Epithelial cell of esophagus (primary cell): ENCODE measurements at regions not wholly inside any gene's neighbourhood (a gene's known extent, or its start where the extent isn't known, plus 50 kb on each side); places are given as distances from the start of the nearest gene placed in this dataset.
"Not testable (repeated sequence)": the region's sequence is repeated elsewhere in the genome, so short reads cannot be mapped to it uniquely, and the experiment has no call there.

ENCODE experiments used
- DNase-seq: peaks from one replicate; pipeline ENCODE4 v3.0.0; 2010; ENCODE audit warnings: low read depth
- H3K4me3 ChIP-seq: 2 replicates; pipeline ENCODE4 v1.5.1; 2011; ENCODE audit warnings: mild to moderate bottlenecking, low read length, control low read depth
- CTCF ChIP-seq: IDR thresholded peaks from 2 replicates; pipeline ENCODE4 v1.5.1; 2011; ENCODE audit warnings: low read depth, mild to moderate bottlenecking, low read length, control low read depth, inconsistent platforms; ENCODE audit not compliant: insufficient read depth; ENCODE audit errors: missing control alignments

DNA sequence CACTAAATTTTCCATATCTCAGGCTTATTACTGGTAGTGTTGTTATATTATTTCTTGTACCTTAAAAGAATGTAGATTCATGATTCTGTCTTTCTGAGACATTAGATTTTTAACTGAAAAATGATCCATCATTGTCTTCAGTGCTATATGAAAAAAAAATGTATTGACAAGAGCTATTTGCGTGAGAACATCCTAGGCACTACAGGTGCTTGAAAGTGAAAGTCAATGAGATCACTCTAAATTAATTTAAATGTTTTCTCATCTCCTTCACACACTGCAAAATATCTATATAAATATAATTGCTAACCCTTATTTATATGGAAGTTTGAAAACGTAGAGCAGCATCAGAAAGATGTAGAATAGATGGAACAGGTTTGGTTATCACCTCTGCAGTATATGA lies 684.6 kb downstream of the TRIB2 start:
- TF ChIP-seq CTCF = no peak
- H3K4me3 ChIP-seq = no peak overlapping the region
- DNase-seq = no peak

DNA sequence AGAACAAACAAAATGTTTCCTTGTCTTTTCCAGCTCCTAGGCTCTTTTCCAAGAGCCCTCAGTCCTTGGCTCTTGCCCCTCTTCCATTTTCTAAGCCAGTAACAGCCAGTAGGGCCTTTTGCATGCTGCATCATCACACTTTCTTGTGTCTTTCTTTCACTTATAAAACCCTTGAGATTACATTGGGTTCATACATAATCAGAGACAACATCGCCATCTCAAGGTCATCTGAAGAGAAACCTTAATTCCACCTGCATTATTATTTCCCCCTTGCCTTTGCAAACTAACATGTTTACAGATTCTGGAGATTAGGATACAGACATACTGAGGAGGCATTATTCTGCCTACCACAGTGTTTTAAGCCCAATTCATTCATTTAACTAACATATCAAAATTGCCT lies 697.3 kb downstream of the TRIB2 start:
- DNase-seq = peak; percentile 15
- TF ChIP-seq CTCF = no peak
- no peak overlapping the region for H3K4me3 ChIP-seq

- peak; percentile 4 for TF ChIP-seq CTCF
- DNase-seq = no peak
- no peak overlapping the region for H3K4me3 ChIP-seq
Observed at GRCh38 chr2:13414897-13415296, 698.2 kb downstream of the TRIB2 start.

GRCh38 chr2:13433954-13434353 lies 717.2 kb downstream of the TRIB2 start:
- H3K4me3 ChIP-seq = no peak overlapping the region
- peak; percentile 11 for DNase-seq
- TF ChIP-seq CTCF = no peak

GRCh38 chr2:13443554-13444261 lies 727.0 kb downstream of the TRIB2 start:
- TF ChIP-seq CTCF = peak; percentile 4
- H3K4me3 ChIP-seq, DNase-seq: not testable (repeated sequence)

DNA sequence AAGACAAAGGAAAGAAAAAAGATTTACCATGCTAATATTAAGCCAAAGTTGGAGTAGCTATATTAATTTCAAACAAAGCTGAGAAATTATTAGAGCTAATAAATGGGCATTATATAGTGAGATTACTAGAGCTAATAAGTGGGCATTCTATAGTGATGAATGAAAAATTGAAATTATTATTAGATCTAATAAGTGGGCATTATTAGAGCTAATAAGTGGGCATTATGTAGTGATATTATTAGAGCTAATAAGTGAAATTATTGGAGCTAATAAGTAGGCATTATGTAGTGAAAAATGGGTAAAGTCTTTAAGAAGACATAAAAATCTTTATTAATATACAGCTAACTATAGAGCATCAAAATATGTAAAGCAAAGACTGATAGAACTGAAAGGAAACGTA lies 745.7 kb downstream of the TRIB2 start:
- DNase-seq = no peak
- no peak overlapping the region for H3K4me3 ChIP-seq
- no peak for TF ChIP-seq CTCF

DNA sequence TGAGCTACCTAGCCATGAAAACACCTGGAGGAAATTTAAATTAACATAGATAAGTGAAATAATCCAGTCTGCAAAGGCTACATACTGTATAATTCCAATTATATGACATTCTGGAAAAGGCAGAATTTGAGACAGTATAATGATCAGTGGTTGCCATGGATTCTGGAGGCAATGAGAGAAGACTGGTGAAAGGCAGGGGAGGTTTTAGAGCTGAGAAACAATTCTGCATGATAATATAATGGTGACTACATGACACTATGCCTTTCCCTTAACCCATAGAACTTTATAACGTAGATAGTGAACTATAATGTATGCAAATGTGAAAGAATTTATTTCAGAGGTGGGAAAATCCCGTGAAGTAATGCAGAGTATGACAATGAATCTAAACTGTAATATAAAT lies 749.3 kb downstream of the TRIB2 start:
- no peak for DNase-seq
- TF ChIP-seq CTCF = no peak
- no peak overlapping the region for H3K4me3 ChIP-seq
